CD14-positive monocyte (primary cell): ENCODE measurements at regions not wholly inside any gene's neighbourhood (a gene's known extent, or its start where the extent isn't known, plus 50 kb on each side); places are given as distances from the start of the nearest gene placed in this dataset.

Source experiments
- DNase-seq, 3 donors: peaks; one replicate each; pipeline ENCODE4 v3.0.0-alpha.2; 2011 to 2022
- H2AFZ ChIP-seq: 2 replicates; pipeline ENCODE4 v1.6.0; 2012; ENCODE audit warnings: mild to moderate bottlenecking, low read depth, low read length, inconsistent platforms; ENCODE audit not compliant: insufficient read depth, poor library complexity, severe bottlenecking
- H3K27ac ChIP-seq, 2 donors: 1 replicate in 1 of 2; 2 replicates in 1 of 2; pipeline ENCODE4 v1.5.1; 2012 to 2013; ENCODE audit warnings: low read length in 2 of 2, control low read depth in 1 of 2, inconsistent platforms in 1 of 2, low read depth in 1 of 2, mild to moderate bottlenecking in 1 of 2
- H3K27me3 ChIP-seq, 2 donors: one replicate each; pipeline versions ENCODE4 v1.6.0 to v1.6.1; 2011 to 2013; ENCODE audit warnings: low read length in 2 of 2; ENCODE audit not compliant: control insufficient read depth in 2 of 2, insufficient read depth in 2 of 2
- H3K36me3 ChIP-seq, 2 donors: replicated peaks in 1 of 2; 1 replicate in 1 of 2; 2 replicates in 1 of 2; pipeline versions ENCODE4 v1.5.1 to v1.6.1; 2012 to 2013; ENCODE audit warnings: low read length in 2 of 2, control low read depth in 1 of 2, inconsistent platforms in 1 of 2, mild to moderate bottlenecking in 1 of 2; ENCODE audit not compliant: insufficient read depth in 2 of 2, control insufficient read depth in 1 of 2
- H3K4me1 ChIP-seq, 2 donors: 1 replicate in 1 of 2; 2 replicates in 1 of 2; pipeline versions ENCODE4 v1.5.1 to v1.6.1; 2012 to 2013; ENCODE audit warnings: low read length in 2 of 2, control low read depth in 1 of 2, inconsistent platforms in 1 of 2, mild to moderate bottlenecking in 1 of 2, moderate library complexity in 1 of 2; ENCODE audit not compliant: insufficient read depth in 2 of 2, control insufficient read depth in 1 of 2
- H3K4me2 ChIP-seq: replicated peaks from 2 replicates; pipeline ENCODE3; 2012; ENCODE audit warnings: low read length, moderate library complexity, mild to moderate bottlenecking; ENCODE audit not compliant: poor library complexity, severe bottlenecking; ENCODE audit errors: extremely low read depth
- H3K4me3 ChIP-seq, 3 experiments: fragments of 200-600 bp in 1 of 3; sonication (generic) in 1 of 3; replicated peaks in 1 of 3; 1 replicate in 2 of 3; 2 replicates in 1 of 3; pipeline ENCODE4 v1.5.1; 2011 to 2013; ENCODE audit warnings: low read length in 3 of 3, mild to moderate bottlenecking in 3 of 3, control low read depth in 2 of 3, low read depth in 2 of 3, inconsistent platforms in 1 of 3, moderate library complexity in 1 of 3
- H3K79me2 ChIP-seq: 2 replicates; pipeline ENCODE4 v1.6.0; 2012; ENCODE audit warnings: mild to moderate bottlenecking, control low read depth, inconsistent platforms, low read length, moderate library complexity; ENCODE audit not compliant: insufficient read depth
- H3K9ac ChIP-seq: 2 replicates; pipeline ENCODE4 v1.6.0; 2017; ENCODE audit warnings: low read length, mild to moderate bottlenecking; ENCODE audit not compliant: insufficient read depth, poor library complexity, severe bottlenecking
- H3K9me3 ChIP-seq, 2 donors: replicated peaks in 1 of 2; 1 replicate in 1 of 2; 2 replicates in 1 of 2; pipeline versions ENCODE4 v1.5.1 to v1.6.1; 2012 to 2013; ENCODE audit warnings: low read length in 2 of 2, control low read depth in 1 of 2; ENCODE audit not compliant: control insufficient read depth in 1 of 2, insufficient read depth in 1 of 2
- H4K20me1 ChIP-seq: 2 replicates; pipeline ENCODE4 v1.6.0; 2012; ENCODE audit warnings: mild to moderate bottlenecking, low read length, control low read depth, moderate library complexity; ENCODE audit not compliant: insufficient read depth
- H3K27ac Mint-ChIP-seq, 7 donors: one replicate each; pipeline ENCODE4 v1.8.0; 2020; ENCODE audit warnings: mild to moderate bottlenecking in 7 of 7, mixed read lengths in 7 of 7, moderate library complexity in 6 of 7, inconsistent platforms in 2 of 7
- H3K27me3 Mint-ChIP-seq, 3 donors: one replicate each; pipeline ENCODE4 v1.8.0; 2021 to 2022; ENCODE audit warnings: low read depth in 3 of 3, mild to moderate bottlenecking in 3 of 3, mixed read lengths in 3 of 3, moderate library complexity in 3 of 3, inconsistent platforms in 1 of 3
- H3K36me3 Mint-ChIP-seq, 2 donors: one replicate each; pipeline ENCODE4 v1.8.0; 2020; ENCODE audit warnings: mixed read lengths in 2 of 2, inconsistent platforms in 1 of 2, mild to moderate bottlenecking in 1 of 2
- H3K4me1 Mint-ChIP-seq: one replicate; pipeline ENCODE4 v1.8.0; 2020; ENCODE audit warnings: mild to moderate bottlenecking, mixed read lengths
- H3K4me3 Mint-ChIP-seq, 2 donors: one replicate each; pipeline ENCODE4 v1.8.0; 2020; ENCODE audit warnings: mild to moderate bottlenecking in 2 of 2, mixed read lengths in 2 of 2, moderate library complexity in 1 of 2
- H3K9me3 Mint-ChIP-seq, 7 donors: one replicate each; pipeline ENCODE4 v1.8.0; 2020 to 2022; ENCODE audit warnings: mixed read lengths in 7 of 7, mild to moderate bottlenecking in 6 of 7, moderate library complexity in 6 of 7, inconsistent platforms in 2 of 7
- CTCF ChIP-seq: fragments of 200-600 bp; IDR thresholded peaks from one replicate; pipeline ENCODE4 v1.8.0; 2022; ENCODE audit warnings: antibody characterized with exemption, mild to moderate bottlenecking
- WGBS: methylation state at CpG from one replicate; pipeline ENCODE4 v1.1.5; 2013; ENCODE audit warnings: missing lambda C conversion rate; ENCODE audit not compliant: insufficient coverage; 5-methylcytosine and 5-hydroxymethylcytosine counted together
- intact Hi-C, 2 donors: fragments of 100-400 bp; cut with micrococcal nuclease; formaldehyde crosslinking; loops; one replicate each; pipeline versions ENCODE4 v1.15.0 to v1.15.1; 2023

GRCh38 chr6:106785298-106785697 lies 155.9 kb downstream of the QRSL1 start:
- H3K36me3 Mint-ChIP-seq, result no peaks in the 10 kb centered on the region
- no peak overlapping the region for H3K9ac ChIP-seq
- no peaks in the 10 kb centered on the region for H3K4me1 Mint-ChIP-seq
- no peaks in the 10 kb centered on the region for H4K20me1 ChIP-seq
- no peak overlapping the region for H3K27ac Mint-ChIP-seq
- no peaks in the 10 kb centered on the region for H3K27me3 ChIP-seq
- H3K4me3 Mint-ChIP-seq, result no peak overlapping the region
- no peak overlapping the region for H2AFZ ChIP-seq
- WGBS, result 51% methylated on average over 2 of the region's 4 CpGs
- H3K9me3 ChIP-seq, result no peaks in the 10 kb centered on the region
- H3K4me3 ChIP-seq, result no peak overlapping the region
- H3K4me1 ChIP-seq, result no peaks in the 10 kb centered on the region
- no peak overlapping the region for H3K27ac ChIP-seq
- no peaks in the 10 kb centered on the region for H3K36me3 ChIP-seq
- intact Hi-C loops, result no loop called here
- no peak overlapping the region for H3K4me2 ChIP-seq
- no peak for TF ChIP-seq CTCF
- no peak for DNase-seq
- peaks cover 0 to 11% (median 2%) of the 10 kb centered on the region in 7 donors for H3K9me3 Mint-ChIP-seq
- H3K79me2 ChIP-seq, result no peaks in the 10 kb centered on the region
- H3K27me3 Mint-ChIP-seq, result peaks cover 2 to 11% (median 4%) of the 10 kb centered on the region in 3 donors

- peaks cover 5 to 19% (median 10%) of the 10 kb centered on the region in 7 donors for H3K9me3 Mint-ChIP-seq
- H3K27me3 Mint-ChIP-seq, result peaks cover 2 to 10% (median 3%) of the 10 kb centered on the region in 3 donors
- Histone ChIP-seq H3K9me3 (peaks cover 0 to 2% of the 10 kb centered on the region in 2 donors), H4K20me1 (no peaks in the 10 kb centered on the region), H3K4me1 (no peaks in the 10 kb centered on the region), H3K4me2 (no peak overlapping the region), H3K27me3 (no peaks in the 10 kb centered on the region), H3K27ac (no peak overlapping the region), H3K4me3 (no peak overlapping the region), H3K79me2 (no peaks in the 10 kb centered on the region), H3K9ac (no peak overlapping the region), H2AFZ (no peak overlapping the region), H3K36me3 (no peaks in the 10 kb centered on the region)
- intact Hi-C loops, result no loop called here
- no peak overlapping the region for H3K4me3 Mint-ChIP-seq
- DNase-seq, result no peak
- H3K27ac Mint-ChIP-seq, result no peak overlapping the region
- no peak for TF ChIP-seq CTCF
- no peaks in the 10 kb centered on the region for H3K36me3 Mint-ChIP-seq
- WGBS, result no CpG with 5 or more reads among the region's 3 CpGs
- H3K4me1 Mint-ChIP-seq, result no peaks in the 10 kb centered on the region
Observed at GRCh38 chr6:106783640-106784566, 154.5 kb downstream of the QRSL1 start.
